Trophoblast cell (in vitro differentiated cells and primary cell): ENCODE measurements at regions not wholly inside any gene's neighbourhood (a gene's known extent, or its start where the extent isn't known, plus 50 kb on each side); places are given as distances from the start of the nearest gene placed in this dataset.

Experiments used
- DNase-seq, 2 donors: peaks; one replicate each; pipeline ENCODE4 v3.0.0-alpha.2; 2016
- H2AFZ ChIP-seq: 2 replicates; pipeline ENCODE4 v1.6.1; 2013; ENCODE audit warnings: low read length, moderate library complexity, mild to moderate bottlenecking; ENCODE audit not compliant: insufficient read depth, poor library complexity
- H2AK5ac ChIP-seq: 2 replicates; pipeline ENCODE4 v1.6.1; 2013; ENCODE audit warnings: mild to moderate bottlenecking, low read length
- H2BK120ac ChIP-seq: 2 replicates; pipeline ENCODE4 v1.6.1; 2013; ENCODE audit warnings: low read length, mild to moderate bottlenecking, moderate library complexity; ENCODE audit not compliant: insufficient read depth, poor library complexity
- H2BK12ac ChIP-seq: 2 replicates; pipeline ENCODE4 v1.6.1; 2013; ENCODE audit warnings: mild to moderate bottlenecking, low read length, moderate library complexity
- H2BK5ac ChIP-seq: 2 replicates; pipeline ENCODE4 v1.6.1; 2013; ENCODE audit warnings: low read length, low read depth, moderate library complexity, mild to moderate bottlenecking; ENCODE audit not compliant: poor library complexity
- H3K14ac ChIP-seq: 2 replicates; pipeline ENCODE4 v1.6.1; 2013; ENCODE audit warnings: mild to moderate bottlenecking, low read length
- H3K18ac ChIP-seq: 2 replicates; pipeline ENCODE4 v1.6.1; 2013; ENCODE audit warnings: mild to moderate bottlenecking, low read length
- H3K23ac ChIP-seq: 2 replicates; pipeline ENCODE4 v1.6.1; 2013; ENCODE audit warnings: low read length
- H3K27ac ChIP-seq: 2 replicates; pipeline ENCODE4 v1.5.1; 2013; ENCODE audit warnings: low read depth, mild to moderate bottlenecking, inconsistent platforms, low read length, moderate library complexity
- H3K27me3 ChIP-seq: 2 replicates; pipeline ENCODE4 v1.6.1; 2013; ENCODE audit warnings: inconsistent platforms, mild to moderate bottlenecking, low read length, moderate library complexity; ENCODE audit not compliant: insufficient read depth
- H3K36me3 ChIP-seq, 2 experiments: 1 replicate in 1 of 2; 2 replicates in 1 of 2; pipeline ENCODE4 v1.6.1; 2013; ENCODE audit warnings: low read length in 2 of 2, mild to moderate bottlenecking in 2 of 2, moderate library complexity in 1 of 2; ENCODE audit not compliant: insufficient read depth in 2 of 2, control insufficient read depth in 1 of 2
- H3K4ac ChIP-seq: 2 replicates; pipeline ENCODE4 v1.6.1; 2013; ENCODE audit warnings: low read depth, mild to moderate bottlenecking, low read length, moderate library complexity
- H3K4me1 ChIP-seq, 2 experiments: 1 replicate in 1 of 2; 2 replicates in 1 of 2; pipeline ENCODE4 v1.6.1; 2013; ENCODE audit warnings: low read length in 2 of 2, mild to moderate bottlenecking in 2 of 2, moderate library complexity in 1 of 2; ENCODE audit not compliant: insufficient read depth in 2 of 2, control insufficient read depth in 1 of 2
- H3K4me2 ChIP-seq: 2 replicates; pipeline ENCODE4 v1.6.1; 2013; ENCODE audit warnings: inconsistent platforms, mild to moderate bottlenecking, low read length, moderate library complexity
- H3K4me3 ChIP-seq: 2 replicates; pipeline ENCODE4 v1.5.1; 2013; ENCODE audit warnings: mild to moderate bottlenecking, low read depth, low read length, inconsistent platforms
- H3K79me1 ChIP-seq: one replicate; pipeline ENCODE4 v1.6.1; 2013; ENCODE audit warnings: low read length
- H3K79me2 ChIP-seq: 2 replicates; pipeline ENCODE4 v1.6.1; 2013; ENCODE audit warnings: low read length, mild to moderate bottlenecking; ENCODE audit not compliant: control insufficient read depth, insufficient read depth, poor library complexity
- H3K9ac ChIP-seq: 2 replicates; pipeline ENCODE4 v1.6.1; 2013; ENCODE audit warnings: mild to moderate bottlenecking, low read length
- H3K9me3 ChIP-seq: 2 replicates; pipeline ENCODE4 v1.6.1; 2013; ENCODE audit warnings: low read depth, mild to moderate bottlenecking, control low read depth, inconsistent platforms, low read length; ENCODE audit not compliant: insufficient read depth
- H4K12ac ChIP-seq: 2 replicates; pipeline ENCODE4 v1.6.1; 2013; ENCODE audit warnings: low read depth, mild to moderate bottlenecking, low read length, moderate library complexity
- H4K8ac ChIP-seq: 2 replicates; pipeline ENCODE4 v1.6.1; 2013; ENCODE audit warnings: low read depth, mild to moderate bottlenecking, low read length, moderate library complexity
- H4K91ac ChIP-seq: one replicate; pipeline ENCODE4 v1.6.1; 2013; ENCODE audit warnings: low read depth, mild to moderate bottlenecking, low read length, moderate library complexity
- WGBS: extraction: QIAGEN DNeasy Blood & Tissue Kit; methylation state at CpG from one replicate; pipeline ENCODE4 v1.1.7; 2013; ENCODE audit warnings: missing lambda C conversion rate; ENCODE audit not compliant: insufficient read length, insufficient coverage; ENCODE audit errors: extremely low coverage; 5-methylcytosine and 5-hydroxymethylcytosine counted together

DNA sequence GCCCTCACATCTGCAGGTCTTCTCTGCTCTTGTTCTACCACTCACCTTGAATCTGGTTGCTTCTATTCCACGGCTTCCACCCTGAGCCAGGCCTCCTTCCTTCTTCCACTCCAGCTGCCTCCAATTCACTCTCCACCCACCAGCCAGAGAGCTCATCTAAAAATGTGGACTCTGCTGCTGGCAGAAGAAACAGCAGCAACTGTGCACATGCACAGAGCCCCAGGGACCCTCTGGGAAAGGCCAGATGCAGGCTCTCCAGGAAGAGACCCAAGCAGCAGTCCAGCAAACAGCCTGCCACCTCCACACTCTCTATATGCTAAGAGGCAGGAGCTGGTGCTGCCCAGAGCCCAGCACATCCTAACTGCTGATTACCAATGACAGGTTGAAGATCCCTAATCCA is 162.6 kb upstream of the TOP1 start:
- Histone ChIP-seq H3K9ac (no peak overlapping the region), H3K14ac (no peak overlapping the region)

GRCh38 chr20:40868551-40869217 is 159.9 kb upstream of the TOP1 start:
- H2BK5ac ChIP-seq, result no peak overlapping the region
- WGBS, result no CpG with 5 or more reads among the region's 6 CpGs
- no peak overlapping the region for H4K91ac ChIP-seq
- no peak overlapping the region for H4K8ac ChIP-seq
- no peaks in the 10 kb centered on the region for H3K27me3 ChIP-seq
- DNase-seq, result no peak
- peaks cover 0 to 2% of the 10 kb centered on the region in 2 experiments for H3K4me1 ChIP-seq
- H3K27ac ChIP-seq, result no peak overlapping the region
- H3K36me3 ChIP-seq, result no peaks in the 10 kb centered on the region
- no peak overlapping the region for H2BK120ac ChIP-seq
- no peak overlapping the region for H3K18ac ChIP-seq
- H3K79me1 ChIP-seq, result no peaks in the 10 kb centered on the region
- no peak overlapping the region for H3K4ac ChIP-seq
- no peak overlapping the region for H2AK5ac ChIP-seq
- no peak overlapping the region for H3K9ac ChIP-seq
- H3K4me2 ChIP-seq, result no peak overlapping the region
- no peak overlapping the region for H3K4me3 ChIP-seq
- no peak overlapping the region for H2AFZ ChIP-seq
- peaks cover 2% of the 10 kb centered on the region for H3K9me3 ChIP-seq
- H3K23ac ChIP-seq, result no peak overlapping the region
- no peak overlapping the region for H3K14ac ChIP-seq
- H3K79me2 ChIP-seq, result no peaks in the 10 kb centered on the region
- no peak overlapping the region for H4K12ac ChIP-seq
- H2BK12ac ChIP-seq, result no peak overlapping the region

More for the DNA sequence above, 162.6 kb upstream of the TOP1 start:
- H3K27me3 ChIP-seq, result no peaks in the 10 kb centered on the region
- no peak overlapping the region for H2BK120ac ChIP-seq
- no peak overlapping the region for H4K91ac ChIP-seq
- H3K4ac ChIP-seq, result no peak overlapping the region
- H2BK12ac ChIP-seq, result no peak overlapping the region
- H2AFZ ChIP-seq, result no peak overlapping the region
- peaks cover 0 to 2% of the 10 kb centered on the region in 2 experiments for H3K4me1 ChIP-seq
- no peaks in the 10 kb centered on the region for H3K79me1 ChIP-seq
- no peaks in the 10 kb centered on the region for H3K79me2 ChIP-seq
- no peak for DNase-seq
- no peaks in the 10 kb centered on the region for H3K36me3 ChIP-seq
- H4K12ac ChIP-seq, result no peak overlapping the region
- no peak overlapping the region for H3K23ac ChIP-seq
- no peak overlapping the region for H3K4me3 ChIP-seq
- peaks cover 2% of the 10 kb centered on the region for H3K9me3 ChIP-seq
- H2AK5ac ChIP-seq, result no peak overlapping the region
- no peak overlapping the region for H3K4me2 ChIP-seq
- H3K27ac ChIP-seq, result no peak overlapping the region
- H2BK5ac ChIP-seq, result no peak overlapping the region
- H4K8ac ChIP-seq, result no peak overlapping the region
- H3K18ac ChIP-seq, result no peak overlapping the region
- WGBS, result no CpG with 5 or more reads among the region's 1 CpG

DNA sequence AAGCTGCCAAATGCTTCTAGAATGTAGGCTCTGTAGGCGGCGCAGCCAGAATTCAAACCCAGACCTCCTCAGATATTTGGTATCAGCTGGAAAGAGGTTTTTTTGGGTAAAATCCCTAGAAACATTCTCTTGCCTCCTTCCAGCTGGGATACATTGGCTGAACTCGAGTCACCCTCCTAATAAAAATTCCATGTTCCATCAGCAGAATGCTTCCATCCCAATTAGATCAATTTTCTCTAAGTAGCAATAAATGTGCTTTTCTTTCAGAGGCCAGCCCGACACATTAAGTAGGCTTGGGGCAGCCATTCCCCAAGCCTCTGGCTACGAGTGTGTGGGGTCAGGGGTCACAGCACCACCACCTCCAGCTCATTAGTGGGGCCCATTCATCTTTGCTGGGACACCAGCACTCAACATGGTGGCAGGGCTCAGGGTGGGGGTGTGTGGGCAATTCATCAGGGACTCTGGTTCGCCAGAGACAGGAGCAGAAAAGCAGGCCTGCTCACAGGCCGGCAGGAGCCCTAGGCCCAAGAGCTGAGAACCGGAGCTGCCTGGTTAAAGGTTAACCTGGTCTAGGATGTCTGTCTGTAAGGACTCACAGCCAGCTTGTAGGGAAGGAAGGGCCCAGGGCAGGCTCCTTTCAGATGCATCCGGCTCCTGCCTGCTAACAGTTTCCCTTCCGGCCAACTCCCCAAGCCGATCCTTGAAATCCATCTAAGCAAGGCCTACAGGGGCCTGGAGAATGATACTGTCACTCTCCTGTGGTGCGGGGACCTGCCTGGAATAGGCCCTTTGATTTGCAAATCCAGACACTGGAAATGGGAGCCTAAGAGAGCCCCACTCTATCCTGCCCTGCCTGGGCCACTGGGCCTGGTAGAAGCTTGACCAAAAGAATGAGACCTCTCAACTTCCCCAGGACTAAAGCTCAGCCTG is 159.1 kb upstream of the TOP1 start:
- Histone ChIP-seq H3K4ac (no peak overlapping the region), H2AFZ (no peak overlapping the region), H3K9me3 (peaks cover 2% of the 10 kb centered on the region), H3K4me1 (peaks cover 0 to 2% of the 10 kb centered on the region in 2 experiments), H3K23ac (no peak overlapping the region), H4K8ac (no peak overlapping the region), H3K36me3 (no peaks in the 10 kb centered on the region), H3K18ac (no peak overlapping the region), H2BK120ac (no peak overlapping the region), H3K79me2 (no peaks in the 10 kb centered on the region), H3K4me2 (no peak overlapping the region), H3K27me3 (no peaks in the 10 kb centered on the region), H3K9ac (no peak overlapping the region), H2BK5ac (no peak overlapping the region), H3K79me1 (no peaks in the 10 kb centered on the region), H4K12ac (no peak overlapping the region), H3K4me3 (no peak overlapping the region), H2AK5ac (no peak overlapping the region), H3K27ac (no peak overlapping the region), H4K91ac (no peak overlapping the region), H3K14ac (no peak overlapping the region), H2BK12ac (no peak overlapping the region)
- WGBS, result no CpG with 5 or more reads among the region's 12 CpGs
- no peak for DNase-seq

- Histone ChIP-seq H3K27ac (no peak overlapping the region), H3K27me3 (no peaks in the 10 kb centered on the region), H4K12ac (no peak overlapping the region), H2AFZ (no peak overlapping the region), H3K23ac (no peak overlapping the region), H3K4me1 (no peaks in the 10 kb centered on the region), H3K18ac (no peak overlapping the region), H2BK12ac (no peak overlapping the region), H4K8ac (no peak overlapping the region), H2BK5ac (no peak overlapping the region), H3K79me1 (no peaks in the 10 kb centered on the region), H3K9ac (no peak overlapping the region), H2BK120ac (no peak overlapping the region), H3K4me2 (no peak overlapping the region), H2AK5ac (no peak overlapping the region), H3K9me3 (peaks cover 3% of the 10 kb centered on the region), H3K79me2 (no peaks in the 10 kb centered on the region), H3K4me3 (no peak overlapping the region), H4K91ac (no peak overlapping the region), H3K36me3 (no peaks in the 10 kb centered on the region), H3K14ac (no peak overlapping the region), H3K4ac (no peak overlapping the region)
- no peak for DNase-seq
- WGBS, result no CpG with 5 or more reads among the region's 9 CpGs
Measured at GRCh38 chr20:40875116-40876085, 153.2 kb upstream of the TOP1 start.
